ENCODE measurements at regions not wholly inside any gene's neighbourhood (a gene's known extent, or its start where the extent isn't known, plus 50 kb on each side); places are given as distances from the start of the nearest gene placed in this dataset.

DNA sequence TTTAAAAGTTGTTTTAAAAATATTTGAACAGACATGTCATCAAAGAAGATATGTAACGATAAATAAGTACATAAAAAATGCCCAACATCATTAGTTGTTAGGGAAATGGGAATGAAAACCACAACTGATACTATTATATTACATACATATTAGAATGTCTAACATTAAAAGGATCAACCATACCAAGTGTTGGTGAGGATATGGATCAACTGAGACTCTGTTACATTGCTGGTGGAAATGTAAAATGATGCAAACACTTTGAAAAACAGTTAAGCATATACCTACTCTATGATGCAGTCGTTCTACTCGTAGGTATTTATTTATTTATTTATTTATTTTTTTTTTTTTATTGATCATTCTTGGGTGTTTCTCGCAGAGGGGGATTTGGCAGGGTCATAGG is 149.7 kb downstream of the BRMS1L start:
- 83 to 93% methylated on average over 4 of the region's 4 CpGs for WGBS, 2 donors
- no peak for DNase-seq (ENCODE audit: low spot score in 2 of 2)
- TF ChIP-seq, protein P1, sequence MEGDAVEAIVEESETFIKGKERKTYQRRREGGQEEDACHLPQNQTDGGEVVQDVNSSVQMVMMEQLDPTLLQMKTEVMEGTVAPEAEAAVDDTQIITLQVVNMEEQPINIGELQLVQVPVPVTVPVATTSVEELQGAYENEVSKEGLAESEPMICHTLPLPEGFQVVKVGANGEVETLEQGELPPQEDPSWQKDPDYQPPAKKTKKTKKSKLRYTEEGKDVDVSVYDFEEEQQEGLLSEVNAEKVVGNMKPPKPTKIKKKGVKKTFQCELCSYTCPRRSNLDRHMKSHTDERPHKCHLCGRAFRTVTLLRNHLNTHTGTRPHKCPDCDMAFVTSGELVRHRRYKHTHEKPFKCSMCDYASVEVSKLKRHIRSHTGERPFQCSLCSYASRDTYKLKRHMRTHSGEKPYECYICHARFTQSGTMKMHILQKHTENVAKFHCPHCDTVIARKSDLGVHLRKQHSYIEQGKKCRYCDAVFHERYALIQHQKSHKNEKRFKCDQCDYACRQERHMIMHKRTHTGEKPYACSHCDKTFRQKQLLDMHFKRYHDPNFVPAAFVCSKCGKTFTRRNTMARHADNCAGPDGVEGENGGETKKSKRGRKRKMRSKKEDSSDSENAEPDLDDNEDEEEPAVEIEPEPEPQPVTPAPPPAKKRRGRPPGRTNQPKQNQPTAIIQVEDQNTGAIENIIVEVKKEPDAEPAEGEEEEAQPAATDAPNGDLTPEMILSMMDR (IDR thresholded peaks at IDR 0.05): no peak
- TF ChIP-seq POLR2A (IDR thresholded peaks at IDR 0.05): no peak
- intact Hi-C loops (cut with DNase I; ENCODE audit: low total_unique reads): no loop called here
- H3K4me3 ChIP-seq (ENCODE audit: low read depth, poor library complexity, severe bottlenecking): no peak overlapping the region

DNA sequence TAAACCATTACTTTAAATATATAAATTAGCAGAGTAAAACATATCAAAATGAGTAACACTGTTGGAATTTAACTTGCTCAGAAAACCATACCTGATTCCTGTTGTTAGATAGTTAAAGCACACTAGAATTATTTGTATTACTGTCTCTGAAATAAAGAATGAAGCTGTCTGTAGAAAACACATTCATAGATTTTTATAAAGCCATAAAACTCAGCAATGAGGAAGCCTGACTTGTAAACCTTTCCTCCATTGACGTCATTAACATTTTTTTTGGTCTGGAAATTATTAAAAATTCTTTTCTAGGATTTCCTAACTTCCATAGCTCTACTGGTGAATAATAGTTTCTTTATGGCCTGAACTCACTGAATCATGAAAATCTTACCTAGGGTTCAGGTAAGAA is 147.6 kb downstream of the BRMS1L start:
- TF ChIP-seq, protein P1 (IDR thresholded peaks at IDR 0.05): no peak
- TF ChIP-seq POLR2A (IDR thresholded peaks at IDR 0.05): no peak
- WGBS, 2 donors: 30 to 62% methylated on average over 1 of the region's 1 CpG
- no peak for DNase-seq (ENCODE audit: low spot score in 2 of 2)
- no peak overlapping the region for H3K4me3 ChIP-seq (ENCODE audit: low read depth, poor library complexity, severe bottlenecking)
- intact Hi-C loops (cut with DNase I; ENCODE audit: low total_unique reads): no loop called here

DNA sequence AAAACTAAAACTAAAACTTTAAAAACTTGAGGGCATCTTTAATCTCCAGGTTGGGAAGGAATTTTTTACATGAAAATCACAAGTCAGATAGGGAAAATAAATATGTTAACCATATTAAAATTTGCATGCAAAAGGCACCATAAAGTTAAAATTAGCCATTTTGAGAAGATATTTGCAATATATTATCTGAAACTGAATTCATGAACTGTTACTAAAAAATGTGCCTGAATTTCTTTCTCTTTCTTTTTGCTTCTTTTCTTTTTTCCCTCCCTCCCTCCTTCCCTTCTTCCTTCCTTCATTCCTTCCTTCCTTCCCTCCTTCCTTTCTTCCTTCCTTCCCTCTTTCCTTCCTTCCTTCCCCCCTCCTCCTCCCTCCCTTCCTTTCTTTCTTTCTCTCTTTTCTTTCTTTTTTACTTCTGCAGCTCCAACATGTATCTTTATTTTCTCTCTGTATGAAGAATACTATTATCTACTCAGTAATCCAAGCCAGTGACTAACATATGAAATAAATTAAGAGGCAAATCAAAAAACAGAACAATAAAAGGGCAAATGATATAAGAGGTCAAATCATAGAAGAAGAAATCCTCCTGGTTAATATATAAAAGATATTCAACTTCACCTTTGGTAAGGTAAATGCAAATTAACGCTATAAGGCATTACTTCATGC is 146.0 kb downstream of the BRMS1L start:
- TF ChIP-seq, protein P1 (IDR thresholded peaks at IDR 0.05): no peak
- TF ChIP-seq POLR2A (IDR thresholded peaks at IDR 0.05): no peak
- 68 to 71% methylated on average over 1 of the region's 1 CpG for WGBS, 2 donors

DNA sequence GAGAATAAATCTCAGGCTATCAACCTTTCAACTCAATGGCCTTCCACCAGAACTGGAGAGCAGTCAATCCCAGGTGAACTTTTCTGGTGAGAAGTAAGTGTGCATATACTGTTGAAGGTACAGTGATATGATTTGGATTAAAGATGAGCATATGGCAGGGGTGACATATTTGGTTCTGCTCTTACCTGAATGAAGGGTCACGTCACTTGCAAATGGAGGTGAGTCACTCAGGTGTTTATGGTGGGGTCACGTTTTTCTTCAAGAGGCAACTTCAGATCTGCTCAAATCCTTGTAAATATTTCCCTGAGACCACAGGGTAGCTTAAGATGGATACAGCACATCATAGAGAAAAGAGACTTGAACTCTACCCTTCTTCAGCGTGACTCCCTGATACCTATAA is 143.2 kb downstream of the BRMS1L start:
- intact Hi-C loops (cut with DNase I; ENCODE audit: low total_unique reads): no loop called here

More for the DNA sequence above, 146.0 kb downstream of the BRMS1L start:
- intact Hi-C loops (cut with DNase I; ENCODE audit: low total_unique reads): no loop called here
- no peak for DNase-seq (ENCODE audit: low spot score in 2 of 2)
- H3K4me3 ChIP-seq (ENCODE audit: low read depth, poor library complexity, severe bottlenecking): no peak overlapping the region

DNA sequence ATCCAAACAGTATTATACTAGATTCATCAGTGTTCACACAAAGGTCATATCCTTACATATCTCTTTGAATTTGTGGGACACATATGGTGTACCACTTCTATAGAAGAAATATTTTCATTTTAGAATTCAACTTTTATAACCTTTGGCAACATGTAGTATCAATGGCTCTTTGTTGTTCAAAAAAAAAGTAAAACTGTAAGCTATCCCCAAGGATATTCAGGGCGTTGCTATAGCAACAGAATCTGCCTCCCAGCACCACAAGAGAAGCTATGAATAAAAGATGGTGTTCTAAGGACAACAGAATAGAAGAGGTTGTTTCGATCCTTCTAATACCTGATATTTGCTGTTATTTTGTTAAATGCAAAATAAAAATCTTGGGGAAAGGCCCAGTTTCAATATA is 139.3 kb downstream of the BRMS1L start:
- 63 to 68% methylated on average over 2 of the region's 2 CpGs for WGBS, 2 donors
- intact Hi-C loops (cut with DNase I; ENCODE audit: low total_unique reads): no loop called here
- DNase-seq (ENCODE audit: low spot score in 2 of 2): no peak
- TF ChIP-seq, protein P1 (IDR thresholded peaks at IDR 0.05): no peak
- no peak for TF ChIP-seq POLR2A (IDR thresholded peaks at IDR 0.05)
- H3K4me3 ChIP-seq (ENCODE audit: low read depth, poor library complexity, severe bottlenecking): no peak overlapping the region

More for the DNA sequence above, 143.2 kb downstream of the BRMS1L start:
- DNase-seq (ENCODE audit: low spot score in 2 of 2): no peak
- H3K4me3 ChIP-seq (ENCODE audit: low read depth, poor library complexity, severe bottlenecking): no peak overlapping the region
- TF ChIP-seq POLR2A (IDR thresholded peaks at IDR 0.05): no peak
- TF ChIP-seq, protein P1 (IDR thresholded peaks at IDR 0.05): no peak
- WGBS, 2 donors: 65 to 71% methylated on average over 3 of the region's 3 CpGs

All from lower leg skin (tissue), 4 donors.